ENCODE measurements at regions not wholly inside any gene's neighbourhood (a gene's known extent, or its start where the extent isn't known, plus 50 kb on each side); places are given as distances from the start of the nearest gene placed in this dataset.

GRCh38 chr2:201018636-201019035 lies 52.8 kb downstream of the HYCC2 start:
- no peaks in the 10 kb centered on the region for H3K9me3 ChIP-seq
- no peak overlapping the region for H3K27ac ChIP-seq
- no peaks in the 10 kb centered on the region for H3K27me3 ChIP-seq
- no peak overlapping the region for H3K4me3 ChIP-seq
- ATAC-seq = no peak
- peaks cover 3 to 66% of the 10 kb centered on the region in 2 donors for H3K36me3 ChIP-seq
- WGBS, 2 donors (ENCODE audit: low coverage in 1 of 2) = 92% methylated on average over 1 of the region's 1 CpG
- H3K4me1 ChIP-seq = no peaks in the 10 kb centered on the region
- no peak for TF ChIP-seq POLR2A (IDR thresholded peaks at IDR 0.05)
- no peak for TF ChIP-seq POLR2AphosphoS5 (IDR thresholded peaks at IDR 0.05)
- TF ChIP-seq CTCF (IDR thresholded peaks at IDR 0.05) = no peak
- TF ChIP-seq EP300 (IDR thresholded peaks at IDR 0.05) = no peak

- Histone ChIP-seq H3K27ac (no peak overlapping the region), H3K4me3 (no peak overlapping the region), H3K4me1 (no peaks in the 10 kb centered on the region), H3K9me3 (no peaks in the 10 kb centered on the region), H3K27me3 (no peaks in the 10 kb centered on the region), H3K36me3 (peaks cover 2 to 50% of the 10 kb centered on the region in 2 donors)
- TF ChIP-seq POLR2AphosphoS5 (IDR thresholded peaks at IDR 0.05) = no peak
- no peak for TF ChIP-seq EP300 (IDR thresholded peaks at IDR 0.05)
- no peak for TF ChIP-seq POLR2A (IDR thresholded peaks at IDR 0.05)
- TF ChIP-seq CTCF (IDR thresholded peaks at IDR 0.05) = no peak
- WGBS, 2 donors (ENCODE audit: low coverage in 1 of 2) = 80 to 90% methylated on average over 2 to 5 of the region's 5 CpGs
- ATAC-seq = no peak
These were observed 53.4 kb upstream of the ORC2 start for GRCh38 chr2:201016859-201017258.

Measured in gastroesophageal sphincter (tissue), 4 donors.